Upper lobe of left lung (tissue), 4 donors: ENCODE measurements at regions not wholly inside any gene's neighbourhood (a gene's known extent, or its start where the extent isn't known, plus 50 kb on each side); places are given as distances from the start of the nearest gene placed in this dataset.

Experiments used
- CTCF ChIP-seq, 6 experiments: fragments of 450-650 bp in 4 of 6; fragments of 200-600 bp in 2 of 6; sonication (generic) in 2 of 6; IDR thresholded peaks; one replicate each; pipeline ENCODE4 v1.5.1; 2016 to 2019; ENCODE audit warnings: antibody characterized with exemption in 6 of 6
- POLR2A ChIP-seq, 4 donors: fragments of 450-650 bp; IDR thresholded peaks; one replicate each; pipeline ENCODE4 v1.5.1; 2016 to 2017; ENCODE audit warnings: antibody characterized with exemption in 4 of 4, mild to moderate bottlenecking in 2 of 4
- POLR2AphosphoS5 ChIP-seq, 2 donors: sonication (generic); formaldehyde crosslinking; IDR thresholded peaks; one replicate each; pipeline ENCODE4 v1.5.1; 2017; ENCODE audit warnings: antibody characterized with exemption in 2 of 2

- TF ChIP-seq CTCF (IDR thresholded peaks at IDR 0.05): no peak
- TF ChIP-seq POLR2A (IDR thresholded peaks at IDR 0.05): no peak
- TF ChIP-seq POLR2AphosphoS5 (IDR thresholded peaks at IDR 0.05): no peak
Observed at GRCh38 chr13:89136678-89137077, 1465.5 kb downstream of the SLITRK5 start.
